HT1080 (cell line): ENCODE measurements at regions not wholly inside any gene's neighbourhood (a gene's known extent, or its start where the extent isn't known, plus 50 kb on each side); places are given as distances from the start of the nearest gene placed in this dataset. TPM values are rescaled to one million over a fixed set of nuclear protein-coding genes. Genes with fewer than 3 reads are reported as not detected.

Experiments
- DNase-seq: peaks from one replicate; pipeline ENCODE4 v3.0.0-alpha.2; 2015; ENCODE audit warnings: low read depth
- small RNA-seq: library from RNA; depleted of rRNA; stranded (forward); fragments of <200 nt; gene quantifications from one replicate; pipeline ENCODE3, GENCODE V24; 2014

DNA sequence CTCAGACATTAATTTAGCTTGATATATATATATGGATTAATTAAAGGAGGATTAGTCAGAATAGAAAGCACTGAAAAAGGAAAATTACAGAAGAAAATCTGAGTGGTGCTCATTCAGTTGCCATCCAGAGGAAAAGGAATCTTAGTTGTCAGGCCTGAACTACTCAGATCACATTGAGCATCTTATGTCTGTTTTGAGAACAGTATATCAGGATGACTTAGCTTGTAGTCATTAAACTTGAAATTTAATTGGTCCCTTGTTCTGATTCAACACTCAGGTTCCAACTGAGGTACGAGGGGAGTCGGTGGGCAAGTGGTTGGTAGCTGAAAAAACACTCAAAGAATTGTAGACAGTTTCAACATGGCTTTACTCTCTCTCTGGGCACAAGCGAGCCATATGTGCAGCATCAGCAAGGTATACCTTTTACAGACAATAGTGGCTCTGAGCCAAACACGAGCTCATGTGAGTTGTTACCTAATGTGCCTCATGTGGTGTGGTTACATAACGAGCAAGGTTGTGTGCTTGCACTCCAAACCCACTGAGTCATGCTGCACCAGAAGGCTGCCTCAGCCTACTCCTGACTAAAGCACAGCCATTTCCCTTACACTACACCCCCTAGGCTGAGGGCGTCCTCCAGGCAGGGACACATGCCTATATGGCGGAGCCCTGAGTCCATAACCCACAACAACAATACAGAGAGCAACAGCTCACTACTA is 73.0 kb upstream of the HMGN3 start:
- DNase-seq = peak; percentile 72

DNA sequence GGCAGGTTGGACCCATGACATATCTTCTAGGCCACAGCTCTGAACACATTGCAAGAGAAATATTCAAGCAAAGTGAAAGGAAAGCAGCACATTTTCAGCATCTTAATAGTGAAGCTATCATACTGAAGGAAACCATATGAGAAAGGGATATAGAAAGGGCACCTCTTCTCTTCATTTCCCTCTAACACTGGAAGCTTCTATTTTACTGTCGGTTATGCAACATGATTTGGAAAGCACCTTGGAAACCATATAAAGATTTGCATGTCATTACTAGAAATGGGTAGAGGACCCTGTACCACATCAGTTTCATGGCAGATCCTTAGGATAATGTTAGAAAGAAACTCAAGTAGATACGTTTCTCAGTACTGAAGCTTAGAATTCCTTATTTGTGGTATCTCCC is 70.5 kb upstream of the HMGN3 start:
- no peak for DNase-seq

DNA sequence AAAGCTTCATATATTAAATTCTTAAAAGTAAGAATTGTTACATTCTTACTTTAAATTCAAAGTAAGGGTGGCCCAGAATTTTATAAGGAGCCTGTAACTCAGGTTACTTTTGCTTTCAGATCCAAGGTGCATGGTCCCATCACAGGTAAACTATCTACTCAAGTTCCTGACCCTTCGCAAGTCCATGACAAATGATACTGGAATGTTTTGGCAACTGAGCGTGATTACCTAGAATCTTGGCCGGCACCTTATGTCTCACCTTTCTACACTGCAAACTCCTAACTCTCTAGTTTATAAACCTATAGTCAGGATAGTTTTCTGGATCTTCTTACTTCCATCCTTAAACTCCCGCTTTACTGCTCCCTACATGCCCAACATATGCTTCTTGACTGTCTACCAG is 67.9 kb upstream of the HMGN3 start:
- DNase-seq = no peak

- DNase-seq = no peak
Measured at GRCh38 chr6:79301290-79301689, 66.8 kb upstream of the HMGN3 start.

- no peak for DNase-seq
Measured at GRCh38 chr6:79296211-79296610, 61.7 kb upstream of the HMGN3 start.

Small RNA genes lying in the stretch of these regions (small RNA-seq; reads per million reads assigned to genes)
- gene AL078601.1 (not detected), gene RF00019 (not detected)
